Natural killer cell (primary cell): ENCODE measurements at regions not wholly inside any gene's neighbourhood (a gene's known extent, or its start where the extent isn't known, plus 50 kb on each side); places are given as distances from the start of the nearest gene placed in this dataset.

Experiments
- ATAC-seq, 3 donors: fragments of 150-1000 bp in 2 of 3; fragments of 200-7000 bp in 1 of 3; cut with Tn5 transposase; 1 replicate in 1 of 3; 2 replicates in 2 of 3; pipeline ENCODE4 v1.10.0; 2021; ENCODE audit warnings: mild to moderate bottlenecking in 2 of 3, moderate library complexity in 2 of 3
- DNase-seq, 2 donors: peaks; one replicate each; pipeline versions ENCODE4 v3.0.0 to v3.0.0-alpha.2; 2013 to 2021; ENCODE audit warnings: mixed read lengths in 1 of 2
- H3K27ac ChIP-seq: one replicate; pipeline ENCODE4 v1.5.1; 2013; ENCODE audit warnings: mild to moderate bottlenecking, low read length
- H3K27me3 ChIP-seq: one replicate; pipeline ENCODE4 v1.6.1; 2013; ENCODE audit warnings: low read length; ENCODE audit not compliant: control insufficient read depth, insufficient read depth
- H3K36me3 ChIP-seq: one replicate; pipeline ENCODE4 v1.6.1; 2013; ENCODE audit warnings: low read length; ENCODE audit not compliant: control insufficient read depth, insufficient read depth
- H3K4me1 ChIP-seq: one replicate; pipeline ENCODE4 v1.6.1; 2013; ENCODE audit warnings: low read length; ENCODE audit not compliant: control insufficient read depth, insufficient read depth
- H3K4me3 ChIP-seq: one replicate; pipeline ENCODE4 v1.5.1; 2013; ENCODE audit warnings: low read length
- H3K9me3 ChIP-seq: one replicate; pipeline ENCODE4 v1.6.1; 2013; ENCODE audit warnings: low read length; ENCODE audit not compliant: control insufficient read depth, insufficient read depth
- H3K27ac Mint-ChIP-seq, 2 donors: one replicate each; pipeline ENCODE4 v1.8.0; 2022; ENCODE audit warnings: mild to moderate bottlenecking in 2 of 2, mixed read lengths in 2 of 2, moderate library complexity in 1 of 2
- H3K27me3 Mint-ChIP-seq, 2 donors: one replicate each; pipeline ENCODE4 v1.8.0; 2022; ENCODE audit warnings: low read depth in 2 of 2, mixed read lengths in 2 of 2
- H3K36me3 Mint-ChIP-seq: one replicate; pipeline ENCODE4 v1.8.0; 2022; ENCODE audit warnings: mixed read lengths
- H3K4me1 Mint-ChIP-seq, 2 donors: one replicate each; pipeline ENCODE4 v1.8.0; 2022; ENCODE audit warnings: mixed read lengths in 2 of 2
- H3K4me3 Mint-ChIP-seq: one replicate; pipeline ENCODE4 v1.8.0; 2022; ENCODE audit warnings: mild to moderate bottlenecking, moderate library complexity, mixed read lengths
- H3K9me3 Mint-ChIP-seq, 2 donors: one replicate each; pipeline ENCODE4 v1.8.0; 2022; ENCODE audit warnings: mixed read lengths in 2 of 2
- CTCF ChIP-seq: fragments of 200-600 bp; IDR thresholded peaks from one replicate; pipeline ENCODE4 v1.8.0; 2022; ENCODE audit warnings: antibody characterized with exemption
- WGBS: methylation state at CpG from one replicate; pipeline ENCODE4 v1.1.7; 2013; ENCODE audit warnings: missing lambda C conversion rate; ENCODE audit not compliant: insufficient coverage; 5-methylcytosine and 5-hydroxymethylcytosine counted together
- intact Hi-C: fragments of 100-400 bp; cut with micrococcal nuclease; formaldehyde crosslinking; loops from one replicate; pipeline ENCODE4 v1.14.2; 2022

- no peak overlapping the region for H3K4me3 Mint-ChIP-seq
These were observed 1396.2 kb upstream of the TENM4 start for GRCh38 chr11:80837051-80837450.

GRCh38 chr11:80831374-80831773 lies 1390.5 kb upstream of the TENM4 start:
- no peaks in the 10 kb centered on the region for H3K36me3 Mint-ChIP-seq
- no peak for DNase-seq
- no peaks in the 10 kb centered on the region for H3K4me1 Mint-ChIP-seq
- 100% methylated on average over 1 of the region's 1 CpG for WGBS
- Histone ChIP-seq H3K4me1 (no peaks in the 10 kb centered on the region), H3K9me3 (no peaks in the 10 kb centered on the region), H3K27me3 (no peaks in the 10 kb centered on the region), H3K27ac (no peak overlapping the region), H3K36me3 (no peaks in the 10 kb centered on the region), H3K4me3 (no peak overlapping the region)
- H3K9me3 Mint-ChIP-seq, result peaks cover 11% of the 10 kb centered on the region in 2 donors
- H3K4me3 Mint-ChIP-seq, result no peak overlapping the region
- no peaks in the 10 kb centered on the region for H3K27me3 Mint-ChIP-seq
- no peak for TF ChIP-seq CTCF
- ATAC-seq, result no peak
- intact Hi-C loops, result no loop called here
- no peak overlapping the region for H3K27ac Mint-ChIP-seq

More at GRCh38 chr11:80837051-80837450, 1396.2 kb upstream of the TENM4 start:
- H3K9me3 ChIP-seq, result no peaks in the 10 kb centered on the region
- H3K27ac ChIP-seq, result no peak overlapping the region
- no peak for ATAC-seq
- Mint-ChIP-seq H3K9me3 (peaks cover 7 to 10% of the 10 kb centered on the region in 2 donors), H3K36me3 (no peaks in the 10 kb centered on the region), H3K27ac (no peak overlapping the region), H3K27me3 (no peaks in the 10 kb centered on the region), H3K4me1 (no peaks in the 10 kb centered on the region)
- DNase-seq, result no peak
- H3K27me3 ChIP-seq, result no peaks in the 10 kb centered on the region
- WGBS, result 100% methylated on average over 1 of the region's 1 CpG
- H3K36me3 ChIP-seq, result no peaks in the 10 kb centered on the region
- H3K4me1 ChIP-seq, result no peaks in the 10 kb centered on the region
- H3K4me3 ChIP-seq, result no peak overlapping the region
- no peak for TF ChIP-seq CTCF
- intact Hi-C loops, result no loop called here

GRCh38 chr11:80827781-80828180 lies 1387.0 kb upstream of the TENM4 start:
- DNase-seq (no peak), ATAC-seq (no peak)
- Histone ChIP-seq H3K4me3 (no peak overlapping the region), H3K4me1 (no peaks in the 10 kb centered on the region), H3K27me3 (no peaks in the 10 kb centered on the region), H3K36me3 (no peaks in the 10 kb centered on the region), H3K27ac (no peak overlapping the region), H3K9me3 (no peaks in the 10 kb centered on the region)
- WGBS, result 63% methylated on average over 2 of the region's 3 CpGs
- Mint-ChIP-seq H3K4me1 (no peaks in the 10 kb centered on the region), H3K27ac (no peak overlapping the region), H3K4me3 (no peak overlapping the region), H3K27me3 (no peaks in the 10 kb centered on the region), H3K9me3 (peaks cover 10 to 14% of the 10 kb centered on the region in 2 donors), H3K36me3 (no peaks in the 10 kb centered on the region)
- no peak for TF ChIP-seq CTCF
- intact Hi-C loops, result no loop called here

GRCh38 chr11:80826808-80827207 lies 1386.0 kb upstream of the TENM4 start:
- Mint-ChIP-seq H3K27me3 (no peaks in the 10 kb centered on the region), H3K27ac (no peak overlapping the region), H3K9me3 (peaks cover 7 to 12% of the 10 kb centered on the region in 2 donors), H3K36me3 (no peaks in the 10 kb centered on the region), H3K4me1 (no peaks in the 10 kb centered on the region), H3K4me3 (no peak overlapping the region)
- no peaks in the 10 kb centered on the region for H3K4me1 ChIP-seq
- no peak overlapping the region for H3K4me3 ChIP-seq
- TF ChIP-seq CTCF, result no peak
- H3K27ac ChIP-seq, result no peak overlapping the region
- H3K27me3 ChIP-seq, result no peaks in the 10 kb centered on the region
- no peaks in the 10 kb centered on the region for H3K36me3 ChIP-seq
- ATAC-seq, result no peak
- H3K9me3 ChIP-seq, result no peaks in the 10 kb centered on the region
- 67% methylated on average over 1 of the region's 2 CpGs for WGBS
- intact Hi-C loops, result no loop called here
- no peak for DNase-seq
